Type B pancreatic cell (in vitro differentiated cells): ENCODE measurements at regions not wholly inside any gene's neighbourhood (a gene's known extent, or its start where the extent isn't known, plus 50 kb on each side); places are given as distances from the start of the nearest gene placed in this dataset.

ENCODE experiments used
- DNase-seq: peaks from one replicate; pipeline ENCODE4 v3.0.0; 2021; ENCODE audit warnings: mixed read lengths; ENCODE audit not compliant: unreplicated experiment; ENCODE audit errors: extremely low spot score
- H3K27ac Mint-ChIP-seq: 2 replicates; pipeline ENCODE4 v1.8.0; 2021; ENCODE audit warnings: mild to moderate bottlenecking, mixed read lengths
- H3K27me3 Mint-ChIP-seq: 2 replicates; pipeline ENCODE4 v1.8.0; 2021; ENCODE audit warnings: mixed read lengths
- H3K36me3 Mint-ChIP-seq: 2 replicates; pipeline ENCODE4 v1.8.0; 2021; ENCODE audit warnings: mixed read lengths
- H3K4me1 Mint-ChIP-seq: one replicate; pipeline ENCODE4 v1.8.0; 2021; ENCODE audit warnings: mixed read lengths; ENCODE audit not compliant: unreplicated experiment
- H3K4me3 Mint-ChIP-seq: 2 replicates; pipeline ENCODE4 v1.8.0; 2021; ENCODE audit warnings: mild to moderate bottlenecking, mixed read lengths
- H3K9me3 Mint-ChIP-seq: 2 replicates; pipeline ENCODE4 v1.8.0; 2021; ENCODE audit warnings: mixed read lengths
- TF ChIP-seq, protein P1 (sequence below): fragments of 200-600 bp; sonication (generic); conservative IDR thresholded peaks from 2 replicates; pipeline ENCODE4 v1.5.0; 2021; ENCODE audit warnings: antibody characterized with exemption, mild to moderate bottlenecking

DNA sequence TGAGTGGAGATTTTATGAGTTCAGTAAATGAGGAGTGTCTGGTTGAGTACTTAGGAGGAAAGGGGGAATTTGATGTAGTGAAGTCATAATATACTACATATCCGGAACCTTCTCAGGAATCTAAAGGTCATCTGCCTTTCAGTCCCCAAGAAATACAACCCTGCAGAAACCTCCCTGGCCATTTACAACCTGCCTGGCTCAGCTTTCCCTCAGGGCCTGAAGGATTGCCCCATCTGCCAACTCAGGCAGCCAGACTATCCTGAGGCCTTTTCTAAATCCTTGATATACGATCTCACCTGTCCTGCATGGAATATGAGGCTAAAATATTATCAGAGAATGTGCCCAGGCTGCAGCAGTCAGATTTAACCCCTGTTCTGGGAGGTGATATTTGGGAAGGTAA, 165.4 kb upstream of the SPOPL start:
- no peak for DNase-seq
- H3K27me3 Mint-ChIP-seq = no peaks in the 10 kb centered on the region
- TF ChIP-seq, protein P1, sequence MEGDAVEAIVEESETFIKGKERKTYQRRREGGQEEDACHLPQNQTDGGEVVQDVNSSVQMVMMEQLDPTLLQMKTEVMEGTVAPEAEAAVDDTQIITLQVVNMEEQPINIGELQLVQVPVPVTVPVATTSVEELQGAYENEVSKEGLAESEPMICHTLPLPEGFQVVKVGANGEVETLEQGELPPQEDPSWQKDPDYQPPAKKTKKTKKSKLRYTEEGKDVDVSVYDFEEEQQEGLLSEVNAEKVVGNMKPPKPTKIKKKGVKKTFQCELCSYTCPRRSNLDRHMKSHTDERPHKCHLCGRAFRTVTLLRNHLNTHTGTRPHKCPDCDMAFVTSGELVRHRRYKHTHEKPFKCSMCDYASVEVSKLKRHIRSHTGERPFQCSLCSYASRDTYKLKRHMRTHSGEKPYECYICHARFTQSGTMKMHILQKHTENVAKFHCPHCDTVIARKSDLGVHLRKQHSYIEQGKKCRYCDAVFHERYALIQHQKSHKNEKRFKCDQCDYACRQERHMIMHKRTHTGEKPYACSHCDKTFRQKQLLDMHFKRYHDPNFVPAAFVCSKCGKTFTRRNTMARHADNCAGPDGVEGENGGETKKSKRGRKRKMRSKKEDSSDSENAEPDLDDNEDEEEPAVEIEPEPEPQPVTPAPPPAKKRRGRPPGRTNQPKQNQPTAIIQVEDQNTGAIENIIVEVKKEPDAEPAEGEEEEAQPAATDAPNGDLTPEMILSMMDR = no peak
- no peak overlapping the region for H3K4me3 Mint-ChIP-seq
- H3K4me1 Mint-ChIP-seq = peaks cover 6% of the 10 kb centered on the region
- H3K9me3 Mint-ChIP-seq = no peaks in the 10 kb centered on the region
- H3K36me3 Mint-ChIP-seq = no peaks in the 10 kb centered on the region
- H3K27ac Mint-ChIP-seq = no peak overlapping the region

DNA sequence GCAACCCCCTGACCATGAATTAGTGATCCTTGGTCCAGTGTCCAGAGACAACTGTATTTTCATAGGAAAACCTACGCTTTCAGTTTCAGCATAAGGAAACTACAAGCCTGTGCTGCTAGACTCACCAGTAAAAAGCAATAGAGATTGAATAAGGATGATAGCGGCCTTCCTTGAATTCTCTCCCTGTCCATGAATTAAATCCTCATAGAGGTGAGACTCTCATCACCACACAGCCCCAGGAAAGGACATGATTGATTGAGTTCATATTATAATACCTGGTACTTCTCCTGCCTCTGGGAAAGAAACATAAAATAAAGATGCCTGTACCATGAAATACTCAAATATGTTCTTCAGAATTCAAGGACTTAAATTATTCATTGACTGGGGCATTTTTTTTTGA, 146.3 kb upstream of the SPOPL start:
- Mint-ChIP-seq H3K4me1 (peaks cover 10% of the 10 kb centered on the region), H3K27me3 (no peaks in the 10 kb centered on the region), H3K36me3 (no peaks in the 10 kb centered on the region), H3K9me3 (peaks cover 2% of the 10 kb centered on the region), H3K27ac (no peak overlapping the region), H3K4me3 (no peak overlapping the region)
- TF ChIP-seq, protein P1 = no peak
- DNase-seq = no peak

DNA sequence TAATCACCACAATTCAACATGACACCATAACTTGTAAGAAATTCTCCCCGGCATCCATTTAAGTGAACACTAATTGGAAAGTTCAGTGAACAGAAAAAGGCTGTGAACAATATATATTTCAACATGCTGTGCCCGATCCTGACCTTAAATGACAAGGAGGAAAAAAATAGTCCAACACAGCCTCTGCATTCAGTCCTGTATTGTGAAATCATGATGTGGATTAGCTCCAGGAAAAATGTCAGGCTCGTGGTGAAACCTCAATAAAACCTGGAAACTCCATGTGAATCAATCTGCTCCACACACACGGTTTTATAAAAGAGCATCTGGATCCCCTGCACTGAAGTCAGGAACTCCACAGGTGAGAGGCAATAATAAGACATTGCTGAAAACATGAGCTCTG, 145.4 kb upstream of the SPOPL start:
- H3K27me3 Mint-ChIP-seq = no peaks in the 10 kb centered on the region
- no peak for DNase-seq

DNA sequence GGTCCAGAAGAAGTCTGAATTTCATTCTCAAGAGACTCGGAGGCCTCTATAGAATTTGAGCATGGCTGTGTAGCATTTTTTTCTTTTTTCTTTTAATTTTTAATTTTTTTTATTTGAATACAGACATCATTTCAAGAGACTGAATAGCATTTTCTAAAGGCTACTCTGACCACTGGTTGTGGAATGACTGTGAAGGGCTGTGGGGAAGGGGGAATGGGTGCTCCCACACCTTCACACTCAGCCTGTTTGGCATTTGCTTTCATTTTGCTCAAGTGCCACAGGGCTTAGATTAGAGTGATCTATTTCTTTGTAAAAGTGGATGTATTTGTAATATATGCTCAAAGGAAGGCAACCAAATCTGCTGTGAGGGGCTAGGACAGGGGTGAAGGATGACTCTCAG, 142.0 kb upstream of the SPOPL start:
- TF ChIP-seq, protein P1 = no peak
- H3K4me1 Mint-ChIP-seq = peaks cover 10% of the 10 kb centered on the region
- H3K27ac Mint-ChIP-seq = peak overlapping the region; percentile 44

More for the DNA sequence above, 145.4 kb upstream of the SPOPL start:
- no peaks in the 10 kb centered on the region for H3K36me3 Mint-ChIP-seq
- peaks cover 6% of the 10 kb centered on the region for H3K9me3 Mint-ChIP-seq
- H3K4me3 Mint-ChIP-seq = no peak overlapping the region
- H3K4me1 Mint-ChIP-seq = peaks cover 10% of the 10 kb centered on the region
- no peak overlapping the region for H3K27ac Mint-ChIP-seq
- TF ChIP-seq, protein P1 = no peak

DNA sequence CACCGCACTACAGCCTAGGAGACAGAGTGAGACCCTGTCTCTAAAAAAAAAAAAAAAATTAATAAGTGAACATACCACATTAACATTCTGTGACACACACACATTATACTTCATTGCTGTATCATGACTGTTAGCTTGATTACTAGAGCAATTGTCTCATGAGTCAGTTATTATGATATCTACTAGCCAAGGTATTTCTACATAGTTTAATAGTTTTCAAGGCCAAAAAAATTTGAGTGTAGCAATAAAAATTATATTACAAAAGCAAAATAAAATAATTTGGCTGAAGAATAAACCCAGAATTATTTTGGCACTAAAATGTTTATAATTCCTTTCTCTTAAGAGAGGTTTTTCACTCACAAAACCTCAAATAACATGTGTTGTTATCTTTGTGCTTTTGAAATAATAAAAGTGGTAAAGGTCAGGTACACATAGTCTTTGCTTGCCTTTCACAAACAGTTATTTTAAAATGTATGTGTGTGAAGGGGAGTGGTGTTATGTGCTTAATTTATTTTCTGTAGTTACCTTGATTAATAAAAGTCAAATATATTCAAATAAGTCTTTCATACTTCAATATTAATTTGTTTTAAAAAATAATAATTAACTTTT, 136.9 kb upstream of the SPOPL start:
- no peak for DNase-seq
- H3K4me3 Mint-ChIP-seq = no peak overlapping the region
- no peaks in the 10 kb centered on the region for H3K27me3 Mint-ChIP-seq
- no peaks in the 10 kb centered on the region for H3K36me3 Mint-ChIP-seq
- no peak overlapping the region for H3K27ac Mint-ChIP-seq
- TF ChIP-seq, protein P1 = no peak
- peaks cover 5% of the 10 kb centered on the region for H3K4me1 Mint-ChIP-seq
- H3K9me3 Mint-ChIP-seq = peaks cover 6% of the 10 kb centered on the region

More for the DNA sequence above, 142.0 kb upstream of the SPOPL start:
- no peaks in the 10 kb centered on the region for H3K36me3 Mint-ChIP-seq
- H3K4me3 Mint-ChIP-seq = peak overlapping the region; percentile 7
- no peak for DNase-seq
- H3K27me3 Mint-ChIP-seq = no peaks in the 10 kb centered on the region
- peaks cover 6% of the 10 kb centered on the region for H3K9me3 Mint-ChIP-seq
